Naive thymus-derived CD4-positive, alpha-beta T cell (primary cell): ENCODE measurements at regions not wholly inside any gene's neighbourhood (a gene's known extent, or its start where the extent isn't known, plus 50 kb on each side); places are given as distances from the start of the nearest gene placed in this dataset.
"Not testable (repeated sequence)": the region's sequence is repeated elsewhere in the genome, so short reads cannot be mapped to it uniquely, and the experiment has no call there.

Source experiments
- ATAC-seq: fragments of 150-1000 bp; cut with Tn5 transposase; 2 replicates; pipeline ENCODE4 v1.10.0; 2021; ENCODE audit warnings: mild to moderate bottlenecking, moderate library complexity
- CTCF ChIA-PET: fragments of 350-600 bp; sonication (Branson Sonifier 250); formaldehyde crosslinking; loops from one replicate; lab custom pipeline; 2021; ENCODE audit warnings: antibody characterized with exemption; lab: Charles Lee
- POLR2A ChIA-PET: fragments of 350-600 bp; sonication (Branson Sonifier 250); formaldehyde crosslinking; loops from one replicate; lab custom pipeline; 2021; ENCODE audit warnings: antibody characterized with exemption, inconsistent platforms; lab: Charles Lee
- DNase-seq, 9 donors: peaks; one replicate each; pipeline versions ENCODE4 v3.0.0 to v3.0.0-alpha.2; 2020 to 2022; ENCODE audit warnings: mixed read lengths in 1 of 9
- H3K27ac ChIP-seq: one replicate; pipeline ENCODE4 v1.7.0; 2013; ENCODE audit warnings: mild to moderate bottlenecking, low read depth, low read length, moderate library complexity
- H3K27me3 ChIP-seq, 2 donors: one replicate each; pipeline ENCODE4 v1.7.0; 2013; ENCODE audit warnings: low read length in 2 of 2, mild to moderate bottlenecking in 2 of 2, moderate library complexity in 2 of 2; ENCODE audit not compliant: control insufficient read depth in 2 of 2, insufficient read depth in 2 of 2
- H3K36me3 ChIP-seq, 3 experiments: 1 replicate in 2 of 3; 2 replicates in 1 of 3; pipeline ENCODE4 v1.7.0; 2013; ENCODE audit warnings: low read length in 3 of 3, mild to moderate bottlenecking in 3 of 3, moderate library complexity in 1 of 3; ENCODE audit not compliant: insufficient read depth in 3 of 3, control insufficient read depth in 2 of 3
- H3K4me1 ChIP-seq, 2 donors: one replicate each; pipeline ENCODE4 v1.7.0; 2013; ENCODE audit warnings: low read length in 2 of 2, mild to moderate bottlenecking in 2 of 2, moderate library complexity in 1 of 2; ENCODE audit not compliant: control insufficient read depth in 2 of 2, insufficient read depth in 2 of 2
- H3K4me3 ChIP-seq: 2 replicates; pipeline ENCODE4 v1.7.0; 2013; ENCODE audit warnings: mild to moderate bottlenecking, low read length
- H3K9me3 ChIP-seq, 3 experiments: 1 replicate in 2 of 3; 2 replicates in 1 of 3; pipeline ENCODE4 v1.7.0; 2013; ENCODE audit warnings: low read length in 3 of 3; ENCODE audit not compliant: control insufficient read depth in 2 of 3
- H3K27ac Mint-ChIP-seq, 9 donors: one replicate each; pipeline ENCODE4 v1.8.0; 2020 to 2022; ENCODE audit warnings: mixed read lengths in 9 of 9, mild to moderate bottlenecking in 8 of 9, moderate library complexity in 5 of 9, inconsistent platforms in 2 of 9
- H3K27me3 Mint-ChIP-seq, 5 donors: one replicate each; pipeline ENCODE4 v1.8.0; 2021 to 2022; ENCODE audit warnings: mixed read lengths in 5 of 5, mild to moderate bottlenecking in 1 of 5
- H3K36me3 Mint-ChIP-seq, 5 donors: one replicate each; pipeline ENCODE4 v1.8.0; 2020 to 2022; ENCODE audit warnings: mixed read lengths in 5 of 5, mild to moderate bottlenecking in 3 of 5, inconsistent platforms in 1 of 5
- H3K4me1 Mint-ChIP-seq, 7 donors: one replicate each; pipeline ENCODE4 v1.8.0; 2020 to 2022; ENCODE audit warnings: mixed read lengths in 7 of 7, mild to moderate bottlenecking in 3 of 7, inconsistent platforms in 1 of 7
- H3K4me3 Mint-ChIP-seq, 10 donors: one replicate each; pipeline ENCODE4 v1.8.0; 2020 to 2022; ENCODE audit warnings: mild to moderate bottlenecking in 10 of 10, mixed read lengths in 10 of 10, moderate library complexity in 6 of 10, inconsistent platforms in 2 of 10
- H3K9me3 Mint-ChIP-seq, 11 donors: one replicate each; pipeline ENCODE4 v1.8.0; 2020 to 2022; ENCODE audit warnings: mixed read lengths in 11 of 11, mild to moderate bottlenecking in 4 of 11, inconsistent platforms in 1 of 11, moderate library complexity in 1 of 11
- intact Hi-C, 2 donors: fragments of 100-400 bp; cut with micrococcal nuclease; formaldehyde crosslinking; loops; one replicate each; pipeline ENCODE4 v1.15.1; 2023

GRCh38 chr1:172855983-172856382 lies 194.8 kb downstream of the TNFSF18 start:
- H3K4me1 Mint-ChIP-seq, H3K4me1 ChIP-seq, H3K27ac ChIP-seq, H3K4me3 Mint-ChIP-seq, POLR2A ChIA-PET, H3K27ac Mint-ChIP-seq, H3K4me3 ChIP-seq, DNase-seq, CTCF ChIA-PET, H3K9me3 ChIP-seq, intact Hi-C loops, ATAC-seq, H3K36me3 Mint-ChIP-seq, H3K36me3 ChIP-seq, H3K27me3 ChIP-seq: not testable (repeated sequence)
- Mint-ChIP-seq H3K9me3 (peaks cover 0 to 12% (median 5%) of the 10 kb centered on the region in 11 donors), H3K27me3 (peaks cover 0 to 56% (median 0%) of the 10 kb centered on the region in 5 donors)

GRCh38 chr1:172863031-172863430 lies 187.7 kb downstream of the TNFSF18 start:
- ATAC-seq (no peak), DNase-seq (no peak)
- H3K4me1 Mint-ChIP-seq = peaks cover 0 to 10% (median 5%) of the 10 kb centered on the region in 7 donors
- peaks cover 0 to 32% (median 0%) of the 10 kb centered on the region in 5 donors for H3K27me3 Mint-ChIP-seq
- H3K27ac Mint-ChIP-seq = no peak overlapping the region
- peaks cover 0 to 4% of the 10 kb centered on the region in 2 donors for H3K4me1 ChIP-seq
- intact Hi-C loops = no loop called here
- no peaks in the 10 kb centered on the region for H3K36me3 ChIP-seq
- ChIA-PET POLR2A (no interaction called here), CTCF (no interaction called here)
- no peak overlapping the region for H3K4me3 ChIP-seq
- H3K9me3 Mint-ChIP-seq = peaks cover 0 to 6% (median 0%) of the 10 kb centered on the region in 11 donors
- H3K27me3 ChIP-seq = no peaks in the 10 kb centered on the region
- H3K4me3 Mint-ChIP-seq = no peak overlapping the region
- H3K27ac ChIP-seq = no peak overlapping the region
- H3K36me3 Mint-ChIP-seq = peaks cover 0 to 4% (median 0%) of the 10 kb centered on the region in 5 donors
- no peaks in the 10 kb centered on the region for H3K9me3 ChIP-seq

GRCh38 chr1:172867216-172867818 lies 183.4 kb downstream of the TNFSF18 start:
- H3K27ac Mint-ChIP-seq = peak overlapping the region in 7 of 9 donors; percentile 4 to 76 (median 26)
- peaks cover 5 to 28% (median 16%) of the 10 kb centered on the region in 7 donors for H3K4me1 Mint-ChIP-seq
- Histone ChIP-seq H3K36me3 (no peaks in the 10 kb centered on the region), H3K27ac (no peak overlapping the region), H3K4me3 (no peak overlapping the region), H3K4me1 (peaks cover 0 to 4% of the 10 kb centered on the region in 2 donors), H3K9me3 (no peaks in the 10 kb centered on the region), H3K27me3 (no peaks in the 10 kb centered on the region)
- H3K27me3 Mint-ChIP-seq = peaks cover 0 to 29% (median 0%) of the 10 kb centered on the region in 5 donors
- H3K4me3 Mint-ChIP-seq = peak overlapping the region in 2 of 10 donors; percentile 11 to 37
- DNase-seq (peak in 7 of 9 donors; percentile 9 to 58 (median 32)), ATAC-seq (peak; percentile 90)
- H3K36me3 Mint-ChIP-seq = no peaks in the 10 kb centered on the region
- H3K9me3 Mint-ChIP-seq = peaks cover 0 to 1% (median 0%) of the 10 kb centered on the region in 11 donors
- ChIA-PET POLR2A (interaction anchor here (0.7 to 0.9 kb wide), 2 partner anchors 27 to 117 kb away, joined by 3 to 4 read pairs; no protein-coding TSS in a partner anchor), CTCF (interaction anchor here (0.6 kb wide), 1 partner anchor 93 kb away, joined by 3 read pairs; no protein-coding TSS in a partner anchor)
- intact Hi-C loops = loop anchor here (1.0 to 2.0 kb wide), 3 partner anchors 27 to 29 kb away; no protein-coding TSS in a partner anchor

- Histone ChIP-seq H3K27ac (no peak overlapping the region), H3K4me1 (peaks cover 0 to 9% of the 10 kb centered on the region in 2 donors), H3K27me3 (no peaks in the 10 kb centered on the region), H3K4me3 (no peak overlapping the region), H3K36me3 (no peaks in the 10 kb centered on the region), H3K9me3 (no peaks in the 10 kb centered on the region)
- H3K27me3 Mint-ChIP-seq = peaks cover 0 to 44% (median 0%) of the 10 kb centered on the region in 5 donors
- no peaks in the 10 kb centered on the region for H3K36me3 Mint-ChIP-seq
- CTCF ChIA-PET = no interaction called here
- peaks cover 5 to 36% (median 26%) of the 10 kb centered on the region in 7 donors for H3K4me1 Mint-ChIP-seq
- peaks cover 0 to 1% (median 0%) of the 10 kb centered on the region in 11 donors for H3K9me3 Mint-ChIP-seq
- no peak overlapping the region for H3K4me3 Mint-ChIP-seq
- DNase-seq = no peak
- intact Hi-C loops = loop anchor here (2.0 to 5.0 kb wide), 2 partner anchors 24 to 36 kb away; no protein-coding TSS in a partner anchor
- POLR2A ChIA-PET = no interaction called here
- ATAC-seq = no peak
- no peak overlapping the region for H3K27ac Mint-ChIP-seq
Measured at GRCh38 chr1:172870901-172871606, 179.7 kb downstream of the TNFSF18 start.

- ATAC-seq = peak; percentile 31
- Mint-ChIP-seq H3K27me3 (peaks cover 0 to 55% (median 0%) of the 10 kb centered on the region in 5 donors), H3K36me3 (no peaks in the 10 kb centered on the region), H3K4me3 (no peak overlapping the region), H3K9me3 (peaks cover 0 to 6% (median 0%) of the 10 kb centered on the region in 11 donors), H3K27ac (no peak overlapping the region), H3K4me1 (peaks cover 0 to 27% (median 19%) of the 10 kb centered on the region in 7 donors)
- no peaks in the 10 kb centered on the region for H3K36me3 ChIP-seq
- ChIA-PET POLR2A (no interaction called here), CTCF (no interaction called here)
- H3K27me3 ChIP-seq = no peaks in the 10 kb centered on the region
- no peak overlapping the region for H3K4me3 ChIP-seq
- H3K27ac ChIP-seq = no peak overlapping the region
- peaks cover 0 to 5% of the 10 kb centered on the region in 2 donors for H3K4me1 ChIP-seq
- H3K9me3 ChIP-seq = no peaks in the 10 kb centered on the region
- intact Hi-C loops = loop anchor here in 1 of 2 donors (1.0 to 5.0 kb wide), 3 partner anchors 20 to 37 kb away; no protein-coding TSS in a partner anchor
- DNase-seq = no peak
Measured at GRCh38 chr1:172874950-172875349, 175.8 kb downstream of the TNFSF18 start.

- no peaks in the 10 kb centered on the region for H3K36me3 Mint-ChIP-seq
- Histone ChIP-seq H3K4me3 (no peak overlapping the region), H3K36me3 (no peaks in the 10 kb centered on the region), H3K27me3 (no peaks in the 10 kb centered on the region), H3K4me1 (peaks cover 0 to 5% of the 10 kb centered on the region in 2 donors), H3K27ac (no peak overlapping the region), H3K9me3 (no peaks in the 10 kb centered on the region)
- peaks cover 0 to 19% (median 13%) of the 10 kb centered on the region in 7 donors for H3K4me1 Mint-ChIP-seq
- H3K27ac Mint-ChIP-seq = no peak overlapping the region
- no peak overlapping the region for H3K4me3 Mint-ChIP-seq
- CTCF ChIA-PET = no interaction called here
- DNase-seq (no peak), ATAC-seq (no peak)
- H3K9me3 Mint-ChIP-seq = peaks cover 0 to 7% (median 0%) of the 10 kb centered on the region in 11 donors
- POLR2A ChIA-PET = no interaction called here
- peaks cover 0 to 58% (median 0%) of the 10 kb centered on the region in 5 donors for H3K27me3 Mint-ChIP-seq
- intact Hi-C loops = loop anchor here in 1 of 2 donors (1.0 to 2.0 kb wide), 2 partner anchors 19 to 38 kb away; no protein-coding TSS in a partner anchor
Measured at GRCh38 chr1:172875892-172876291, 174.8 kb downstream of the TNFSF18 start.
